T47D (cell line): ENCODE measurements at regions not wholly inside any gene's neighbourhood (a gene's known extent, or its start where the extent isn't known, plus 50 kb on each side); places are given as distances from the start of the nearest gene placed in this dataset.
A peak's percentile ranks its signal among the peaks of the same experiment; 100 is the strongest.
"Not testable (repeated sequence)": the region's sequence is repeated elsewhere in the genome, so short reads cannot be mapped to it uniquely, and the experiment has no call there.

Experiments used
- DNase-seq, 2 experiments: peaks; one replicate each; pipeline versions ENCODE4 v3.0.0 to v3.0.0-alpha.2; 2011 to 2012; ENCODE audit warnings: low read depth in 1 of 2, low spot score in 1 of 2
- JUND ChIP-seq: IDR thresholded peaks from 2 replicates; pipeline ENCODE4 v1.6.1; 2012; ENCODE audit warnings: low read depth
- in situ Hi-C: cut with HindIII; loops from 2 replicates; pipeline ENCODE4 v1.10.0; 2016; ENCODE audit warnings: low sequenced_read_pairs, low pct_unique_long_range_greater_than_20kb

DNA sequence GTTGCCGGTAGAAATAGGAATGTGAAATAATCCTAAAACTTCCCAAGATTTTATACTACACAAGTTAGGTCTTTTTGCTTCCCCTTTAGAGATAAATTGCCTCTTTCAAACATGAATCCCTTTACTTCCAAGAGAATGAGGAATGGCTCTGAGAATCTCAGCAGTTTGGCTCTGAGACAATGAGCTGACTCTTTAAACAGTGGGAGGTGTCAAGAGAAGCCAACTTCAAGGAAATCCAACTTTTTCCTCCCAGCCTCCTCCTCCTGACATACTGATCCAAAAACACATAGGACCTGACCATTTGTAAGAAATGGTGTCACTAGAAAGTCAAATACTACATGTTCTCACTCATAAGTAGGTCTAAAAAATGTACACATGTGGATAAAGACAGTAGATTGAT, 154.2 kb downstream of the ALDH8A1 start:
- no peak for TF ChIP-seq JUND

DNA sequence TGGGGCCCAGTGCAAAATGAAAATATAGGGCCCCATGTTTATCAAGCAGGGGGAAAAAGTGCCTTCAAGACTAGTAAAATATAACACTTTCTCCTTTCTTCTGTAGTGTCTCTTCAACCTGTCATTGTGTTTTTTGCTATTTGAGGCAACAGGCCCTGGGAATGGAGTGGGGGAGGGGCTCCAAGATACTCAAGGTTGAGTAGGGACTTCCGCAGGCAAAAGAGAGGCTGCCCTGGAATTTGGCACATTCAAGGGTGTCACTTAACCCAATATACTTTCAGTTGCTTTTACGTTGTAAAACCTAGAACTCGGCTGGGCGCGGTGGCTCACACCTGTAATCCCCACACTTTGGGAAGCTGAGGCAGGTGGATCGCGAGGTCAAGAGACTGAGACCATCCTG, 154.9 kb downstream of the ALDH8A1 start:
- no peak for DNase-seq
- in situ Hi-C loops: no loop called here
- TF ChIP-seq JUND: no peak

More for the DNA sequence above, 154.2 kb downstream of the ALDH8A1 start:
- DNase-seq: no peak
- in situ Hi-C loops: no loop called here

DNA sequence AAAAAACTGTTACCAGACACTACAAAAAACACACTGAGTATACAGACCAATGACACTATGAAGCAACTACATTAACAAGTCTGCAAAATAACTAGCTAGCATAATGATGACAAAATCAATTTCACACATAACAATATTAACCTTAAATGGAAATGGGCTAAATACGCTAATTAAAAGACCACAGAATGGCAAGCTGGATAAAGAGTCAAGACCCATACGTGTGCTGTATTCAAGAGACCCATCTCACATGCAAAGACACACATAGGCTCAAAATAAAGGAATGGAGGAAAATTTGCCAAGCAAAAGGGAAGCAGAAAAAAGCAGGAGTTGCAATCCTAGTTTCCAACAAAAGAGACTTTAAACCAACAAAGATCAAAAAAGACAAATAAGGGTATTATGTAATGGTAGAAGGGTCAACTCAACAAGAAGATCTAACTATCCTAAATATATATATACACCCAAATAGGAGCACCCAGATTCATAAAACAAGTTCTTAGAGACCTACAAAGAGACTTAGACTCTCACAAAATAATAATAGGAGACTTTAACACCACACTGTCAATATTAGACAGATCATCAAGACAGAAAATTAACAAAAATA, 158.6 kb downstream of the ALDH8A1 start:
- in situ Hi-C loops, DNase-seq: not testable (repeated sequence)

DNA sequence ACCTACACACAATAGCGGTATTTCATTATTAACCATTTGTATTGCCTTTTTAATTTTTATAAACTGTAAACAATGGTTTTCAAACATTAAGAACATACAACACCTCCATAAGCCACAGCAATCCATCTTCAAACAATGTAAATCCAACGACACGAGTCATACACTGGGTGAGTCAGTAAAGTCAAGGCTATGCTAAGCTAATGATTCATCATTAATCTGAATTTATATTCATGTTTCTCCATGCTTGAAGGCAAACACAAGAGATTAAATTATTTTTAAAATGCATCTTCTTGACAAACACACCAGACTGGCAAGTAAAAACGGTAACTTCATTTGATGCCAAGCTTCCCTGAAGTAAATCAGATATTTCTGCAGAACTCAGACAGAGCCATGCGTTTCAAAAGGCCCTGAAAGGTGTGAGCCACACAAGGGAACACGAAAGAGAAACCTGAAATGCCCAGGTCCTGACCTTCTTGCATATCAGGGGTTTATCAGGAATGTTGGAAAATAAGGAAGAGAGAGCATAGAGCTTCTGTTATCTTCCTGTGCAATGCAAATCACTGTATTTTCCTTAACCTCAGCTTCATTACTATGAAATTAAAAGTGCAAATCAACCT, 162.5 kb downstream of the ALDH8A1 start:
- TF ChIP-seq JUND: no peak

DNA sequence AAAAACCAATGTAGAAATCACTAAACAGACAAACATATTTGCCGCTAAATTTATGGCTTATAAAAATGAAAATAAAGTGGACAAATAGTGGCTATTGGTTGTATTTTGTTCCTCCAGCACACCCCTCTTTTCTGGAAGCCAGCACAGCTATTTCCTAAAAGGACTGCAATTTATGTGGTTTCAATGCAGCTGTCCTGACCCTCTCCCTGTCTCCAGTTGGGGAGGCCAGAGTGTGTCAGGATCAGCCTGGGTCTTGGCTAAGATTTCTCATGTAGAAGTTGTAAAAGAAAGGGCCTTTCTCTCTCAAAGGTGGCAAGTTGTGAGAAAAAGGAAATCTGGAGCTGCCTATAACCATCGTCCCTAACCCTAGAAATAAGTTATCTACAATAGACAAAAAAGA, 165.6 kb downstream of the ALDH8A1 start:
- in situ Hi-C loops: no loop called here
- no peak for DNase-seq
- no peak for TF ChIP-seq JUND

More for the DNA sequence above, 162.5 kb downstream of the ALDH8A1 start:
- in situ Hi-C loops: no loop called here
- DNase-seq: peak in 1 of 2 experiments; percentile 2

DNA sequence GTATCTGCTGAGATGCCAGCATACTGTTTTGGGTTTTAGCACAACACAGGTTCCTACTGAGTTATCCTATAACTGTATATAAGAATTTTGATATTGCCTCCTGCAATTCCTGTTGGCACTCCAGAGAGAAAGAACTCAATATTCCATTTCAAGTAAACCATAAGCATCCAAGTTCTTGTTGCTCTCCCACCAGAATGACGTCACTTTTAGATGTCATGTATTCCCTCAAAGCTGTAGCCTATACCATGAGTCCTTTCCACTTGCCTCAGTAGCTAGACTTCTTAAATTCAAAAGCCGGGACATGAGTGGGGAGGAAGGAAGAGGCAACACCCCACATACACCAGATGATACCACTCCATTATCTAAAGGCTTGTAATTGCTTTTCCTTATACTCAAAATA, 171.5 kb downstream of the ALDH8A1 start:
- DNase-seq: no peak
- no peak for TF ChIP-seq JUND
- in situ Hi-C loops: no loop called here

DNA sequence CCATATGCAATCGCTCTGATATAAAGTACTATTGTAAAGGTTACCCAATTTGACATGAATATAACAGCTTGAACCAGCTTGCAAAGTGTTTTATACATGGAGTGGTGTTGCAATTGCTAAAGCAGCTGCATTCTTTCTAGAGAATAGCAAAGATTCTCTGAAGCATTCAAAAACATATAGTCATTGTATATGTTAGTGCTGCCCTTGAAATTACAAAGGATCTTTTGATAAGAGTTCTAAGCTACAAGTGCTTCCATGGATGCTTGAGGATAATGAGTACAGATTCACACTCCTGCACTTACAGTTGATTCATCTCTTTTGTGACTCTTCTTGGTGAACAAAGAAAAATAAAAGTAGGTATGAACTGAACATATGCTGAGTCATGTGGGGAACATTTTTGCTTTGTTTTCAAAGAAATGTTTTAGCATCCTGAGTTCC, 175.7 kb downstream of the ALDH8A1 start:
- DNase-seq: no peak
- no peak for TF ChIP-seq JUND

DNA sequence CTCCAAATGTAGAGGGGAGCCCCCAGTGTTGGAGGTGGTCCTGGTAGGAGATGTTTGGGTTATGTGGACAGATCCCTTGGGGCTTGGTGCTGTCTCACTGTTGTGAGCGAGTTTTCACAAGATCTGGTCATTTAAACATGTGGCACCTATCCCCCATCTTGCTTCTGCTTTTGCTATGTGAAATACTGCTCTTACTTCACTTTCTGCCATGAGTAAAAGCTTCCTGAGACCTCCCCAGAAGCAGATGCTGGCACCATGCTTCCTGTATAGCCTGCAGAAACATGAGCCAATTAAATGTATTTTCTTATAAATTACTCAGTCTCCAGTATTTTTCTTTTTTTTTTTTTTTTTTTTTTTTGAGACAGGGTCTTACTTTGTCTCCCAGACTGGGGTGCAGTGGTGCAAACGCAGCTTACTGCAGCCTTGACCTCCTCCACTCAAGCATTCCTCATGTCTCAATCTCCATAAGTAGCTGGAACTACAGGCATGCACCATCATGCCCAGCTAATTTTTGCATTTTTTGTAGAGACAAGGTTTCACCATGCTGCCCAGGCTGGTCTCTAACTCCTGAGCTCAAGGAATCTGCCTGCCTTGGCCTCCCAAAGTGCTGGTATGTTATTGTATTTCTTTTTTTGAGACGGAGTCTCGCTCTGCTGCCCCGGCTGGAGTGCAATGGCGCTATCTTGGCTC, 177.1 kb downstream of the ALDH8A1 start:
- in situ Hi-C loops: no loop called here
- no peak for TF ChIP-seq JUND
- DNase-seq: no peak

More for the DNA sequence above, 175.7 kb downstream of the ALDH8A1 start:
- in situ Hi-C loops: no loop called here

DNA sequence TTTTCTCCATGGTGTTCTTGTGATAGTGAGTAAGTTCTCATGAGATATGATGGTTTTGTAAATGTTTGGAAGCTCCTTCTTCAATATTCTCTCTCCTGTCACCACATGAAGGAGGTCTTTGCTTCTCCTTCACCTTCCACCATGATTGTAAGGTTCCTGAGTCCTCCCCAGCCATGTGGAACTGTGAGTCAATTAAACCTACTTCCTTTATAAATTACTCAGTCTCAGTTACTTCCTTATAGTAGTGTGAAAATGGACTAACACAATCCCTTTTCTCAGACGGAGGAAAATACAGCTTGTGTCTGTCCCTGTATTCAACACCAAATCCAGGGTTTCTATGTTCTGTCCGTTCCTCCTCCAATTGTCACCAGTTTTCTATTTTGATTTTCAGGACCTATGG, 181.0 kb downstream of the ALDH8A1 start:
- no peak for TF ChIP-seq JUND
- no peak for DNase-seq
- in situ Hi-C loops: no loop called here

DNA sequence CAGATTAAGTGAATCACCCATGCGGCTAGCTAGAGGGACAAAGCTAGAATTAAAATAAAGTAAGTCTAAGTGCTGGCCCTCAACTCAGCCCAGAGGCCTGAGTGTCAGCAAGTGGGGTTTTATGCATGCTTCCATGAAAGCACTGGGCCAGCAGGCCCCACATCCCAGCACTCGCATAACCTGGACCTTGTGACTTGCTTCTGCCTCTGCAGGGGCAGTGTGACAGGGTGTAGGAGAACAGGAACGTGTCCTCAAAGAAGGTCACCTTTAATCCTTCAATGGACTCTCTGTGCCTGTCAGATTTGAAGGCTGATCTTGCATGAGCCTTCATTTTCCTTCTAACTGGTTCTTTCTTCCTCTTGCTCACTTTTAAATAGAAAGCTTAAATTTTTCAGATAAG, 183.4 kb downstream of the ALDH8A1 start:
- in situ Hi-C loops: no loop called here
- no peak for TF ChIP-seq JUND

DNA sequence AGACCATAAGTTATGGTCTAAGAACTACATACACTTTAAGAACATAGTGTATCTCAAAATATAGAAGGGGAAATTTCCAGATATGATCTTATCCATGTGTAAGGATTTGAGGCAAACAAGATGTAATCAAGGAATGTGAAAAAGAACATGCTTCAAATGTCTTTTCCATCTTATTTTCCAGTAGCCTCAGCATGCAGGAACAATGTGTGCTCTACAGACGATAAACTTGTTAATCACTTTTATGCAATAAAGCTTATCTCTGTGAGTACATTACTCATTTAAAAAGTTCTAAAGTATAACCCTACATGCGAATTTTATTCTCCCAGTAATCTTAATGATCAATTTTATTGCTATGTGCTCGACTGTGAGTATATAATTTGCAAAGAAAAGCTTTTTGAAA, 185.2 kb downstream of the ALDH8A1 start:
- TF ChIP-seq JUND: no peak
- DNase-seq: no peak
- in situ Hi-C loops: no loop called here

More for the DNA sequence above, 183.4 kb downstream of the ALDH8A1 start:
- no peak for DNase-seq

DNA sequence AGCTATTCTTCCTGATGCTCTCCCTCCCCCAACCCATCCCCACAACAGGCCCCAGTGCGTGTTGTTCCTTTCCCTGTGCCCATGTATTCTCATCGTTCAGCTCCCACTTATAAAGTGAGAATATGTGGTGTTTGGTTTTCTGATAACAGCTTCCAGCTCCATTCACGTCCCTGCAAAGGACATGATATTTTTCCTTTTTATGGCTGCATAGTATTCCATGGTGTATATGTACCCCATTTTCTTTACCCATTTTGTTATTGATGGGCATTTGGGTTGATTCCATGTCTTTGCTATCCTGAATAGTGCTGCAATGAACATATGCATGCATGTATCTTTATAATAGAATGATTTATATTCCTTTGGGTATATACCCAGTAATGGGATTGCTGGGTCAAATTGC, 186.3 kb downstream of the ALDH8A1 start:
- DNase-seq, in situ Hi-C loops: not testable (repeated sequence)

DNA sequence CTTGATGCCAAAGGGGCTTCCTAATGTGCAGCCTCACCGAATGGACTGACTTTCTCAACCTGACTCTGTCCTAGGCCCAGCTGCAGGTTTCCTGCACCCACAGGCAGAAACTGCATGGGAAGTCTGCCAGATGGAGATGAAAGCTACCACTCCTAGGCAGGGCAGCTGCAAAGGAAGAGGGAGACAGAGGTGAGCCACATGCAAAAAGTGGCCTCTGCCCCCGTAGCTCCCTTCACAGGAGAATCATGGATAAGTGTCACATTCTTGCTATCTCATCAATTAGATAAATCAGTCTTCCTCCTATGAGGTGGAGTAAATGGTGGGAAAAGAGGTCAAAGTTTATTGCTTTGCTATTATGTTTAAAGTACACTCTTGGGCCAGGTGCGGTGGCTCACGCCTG, 191.3 kb downstream of the ALDH8A1 start:
- no peak for DNase-seq
- in situ Hi-C loops: no loop called here
- no peak for TF ChIP-seq JUND

DNA sequence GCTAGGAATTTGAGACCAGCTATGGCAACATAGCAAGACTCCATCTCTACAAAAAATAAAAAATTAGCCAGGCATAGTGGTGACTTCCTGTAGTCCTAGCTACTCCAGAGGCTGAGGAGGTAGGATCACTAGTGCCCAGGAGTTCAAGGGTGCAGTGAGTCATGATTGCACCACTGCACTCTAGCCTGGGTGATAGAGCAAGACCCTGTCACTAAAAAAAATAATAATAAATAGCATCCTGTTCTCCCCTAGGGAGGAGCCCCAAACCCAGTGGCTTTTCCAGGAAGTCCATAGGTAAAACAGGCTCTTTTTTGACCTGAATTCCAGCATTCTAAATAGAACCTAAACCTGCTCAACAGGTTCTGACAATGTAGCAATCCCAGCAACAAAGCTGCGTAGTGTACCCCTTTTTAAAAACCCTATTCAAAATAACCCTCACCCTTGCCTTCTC, 192.0 kb downstream of the ALDH8A1 start:
- peak in 1 of 2 experiments; percentile 21 for DNase-seq
- in situ Hi-C loops: no loop called here
- TF ChIP-seq JUND: no peak
